ENCODE measurements at regions not wholly inside any gene's neighbourhood (a gene's known extent, or its start where the extent isn't known, plus 50 kb on each side); places are given as distances from the start of the nearest gene placed in this dataset.
"Not testable (repeated sequence)": the region's sequence is repeated elsewhere in the genome, so short reads cannot be mapped to it uniquely, and the experiment has no call there.

- TF ChIP-seq POLR2AphosphoS5, CTCF, POLR2A (IDR thresholded peaks at IDR 0.05): not testable (repeated sequence)
These were observed 321.5 kb upstream of the CHRNA7 start for GRCh38 chr15:31708703-31709327.

Data from transverse colon (tissue), 4 donors.